ENCODE measurements at regions not wholly inside any gene's neighbourhood (a gene's known extent, or its start where the extent isn't known, plus 50 kb on each side); places are given as distances from the start of the nearest gene placed in this dataset.

DNA sequence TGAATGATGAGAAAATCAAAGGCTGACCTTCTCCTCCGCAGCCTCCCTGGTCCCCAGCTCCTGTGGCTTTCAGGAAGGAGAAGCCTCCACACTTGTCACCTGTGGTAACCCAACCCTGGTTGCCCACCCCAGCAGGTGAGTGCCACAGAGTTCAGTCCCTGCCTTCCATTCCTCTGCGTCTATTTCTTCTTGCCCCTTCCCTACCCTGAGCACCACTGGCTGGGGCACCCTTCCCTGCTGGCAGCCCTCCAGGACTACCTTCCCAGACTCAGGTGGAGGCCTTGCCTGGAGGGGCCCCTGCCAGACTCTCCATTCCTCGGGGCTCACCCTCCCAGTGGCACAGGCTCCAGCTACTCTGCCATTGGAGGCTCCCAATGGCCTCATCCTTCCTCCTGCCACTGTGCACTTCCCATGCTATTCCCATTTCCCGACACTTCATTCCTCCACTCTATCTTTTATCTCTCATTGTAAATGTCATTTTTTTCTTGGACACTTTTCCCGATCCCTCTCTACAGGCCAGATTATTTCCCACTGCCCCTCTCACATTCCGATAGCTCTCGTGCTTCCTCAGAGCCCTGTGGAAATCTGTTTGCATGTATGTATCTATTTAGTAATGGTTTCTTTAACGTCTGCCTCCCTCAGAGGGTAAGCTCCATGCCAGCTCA is 90.6 kb upstream of the PCBD1 start:
- no peak overlapping the region for H3K27ac Mint-ChIP-seq
- H3K27me3 Mint-ChIP-seq (ENCODE audit: insufficient read depth, low read depth) = peaks cover 22% of the 10 kb centered on the region
- no peak for TF ChIP-seq EZH2 (IDR thresholded peaks at IDR 0.05)
- TF ChIP-seq EZH2phosphoT487 (IDR thresholded peaks at IDR 0.05) = no peak
- TF ChIP-seq, protein P1, sequence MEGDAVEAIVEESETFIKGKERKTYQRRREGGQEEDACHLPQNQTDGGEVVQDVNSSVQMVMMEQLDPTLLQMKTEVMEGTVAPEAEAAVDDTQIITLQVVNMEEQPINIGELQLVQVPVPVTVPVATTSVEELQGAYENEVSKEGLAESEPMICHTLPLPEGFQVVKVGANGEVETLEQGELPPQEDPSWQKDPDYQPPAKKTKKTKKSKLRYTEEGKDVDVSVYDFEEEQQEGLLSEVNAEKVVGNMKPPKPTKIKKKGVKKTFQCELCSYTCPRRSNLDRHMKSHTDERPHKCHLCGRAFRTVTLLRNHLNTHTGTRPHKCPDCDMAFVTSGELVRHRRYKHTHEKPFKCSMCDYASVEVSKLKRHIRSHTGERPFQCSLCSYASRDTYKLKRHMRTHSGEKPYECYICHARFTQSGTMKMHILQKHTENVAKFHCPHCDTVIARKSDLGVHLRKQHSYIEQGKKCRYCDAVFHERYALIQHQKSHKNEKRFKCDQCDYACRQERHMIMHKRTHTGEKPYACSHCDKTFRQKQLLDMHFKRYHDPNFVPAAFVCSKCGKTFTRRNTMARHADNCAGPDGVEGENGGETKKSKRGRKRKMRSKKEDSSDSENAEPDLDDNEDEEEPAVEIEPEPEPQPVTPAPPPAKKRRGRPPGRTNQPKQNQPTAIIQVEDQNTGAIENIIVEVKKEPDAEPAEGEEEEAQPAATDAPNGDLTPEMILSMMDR (IDR thresholded peaks at IDR 0.05) = no peak

DNA sequence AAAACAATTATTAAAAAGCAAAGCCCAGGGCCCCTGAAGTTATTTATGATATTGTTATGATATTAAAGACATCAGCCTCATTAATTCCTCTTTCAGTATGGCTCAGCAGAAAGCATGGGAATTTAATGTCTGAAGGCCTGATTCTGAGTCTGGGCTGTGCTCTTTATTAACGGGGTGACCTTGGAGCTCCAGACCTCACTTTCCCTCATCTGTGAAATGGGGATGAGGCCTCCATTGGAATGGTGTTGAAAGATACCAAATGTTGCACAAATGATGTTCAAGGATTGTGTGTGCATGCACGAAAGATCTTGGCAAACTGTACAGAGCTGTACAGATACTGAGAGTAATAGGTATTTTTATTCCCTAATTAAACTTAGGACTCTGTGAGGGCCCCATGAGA is 92.3 kb upstream of the PCBD1 start:
- Mint-ChIP-seq H3K27ac (no peak overlapping the region), H3K27me3 (ENCODE audit: insufficient read depth, low read depth) (peaks cover 20% of the 10 kb centered on the region), H3K9me3 (peaks cover 3% of the 10 kb centered on the region), H3K36me3 (no peaks in the 10 kb centered on the region), H3K4me1 (peaks cover 15% of the 10 kb centered on the region), H3K4me3 (no peak overlapping the region)
- H3K27me3 ChIP-seq = no peaks in the 10 kb centered on the region
- H3K9me3 ChIP-seq (ENCODE audit: low read depth) = no peaks in the 10 kb centered on the region
- no peak for DNase-seq (ENCODE audit: low spot score)
- H3K4me2 ChIP-seq = no peak overlapping the region
- H4K20me1 ChIP-seq (ENCODE audit: low read depth) = no peaks in the 10 kb centered on the region
- TF ChIP-seq, protein P1 (IDR thresholded peaks at IDR 0.05) = no peak
- no peak for TF ChIP-seq EZH2 (IDR thresholded peaks at IDR 0.05)
- no peak for TF ChIP-seq EZH2phosphoT487 (IDR thresholded peaks at IDR 0.05)
- H3K27ac ChIP-seq = no peak overlapping the region
- H3K36me3 ChIP-seq = no peaks in the 10 kb centered on the region
- no peaks in the 10 kb centered on the region for H3F3A ChIP-seq (ENCODE audit: low read depth)
- no peak overlapping the region for H3K4me3 ChIP-seq
- H3K4me1 ChIP-seq = no peaks in the 10 kb centered on the region
- no peaks in the 10 kb centered on the region for H3K79me2 ChIP-seq (ENCODE audit: low read depth)
- no peak overlapping the region for H3K9ac ChIP-seq
- H2AFZ ChIP-seq (replicated peaks) = no peak overlapping the region

More for the DNA sequence above, 90.6 kb upstream of the PCBD1 start:
- no peaks in the 10 kb centered on the region for H4K20me1 ChIP-seq (ENCODE audit: low read depth)
- Mint-ChIP-seq H3K4me1 (peaks cover 25% of the 10 kb centered on the region), H3K4me3 (no peak overlapping the region), H3K9me3 (peaks cover 3% of the 10 kb centered on the region), H3K36me3 (no peaks in the 10 kb centered on the region)
- H3K4me1 ChIP-seq = no peaks in the 10 kb centered on the region
- H3K27ac ChIP-seq = no peak overlapping the region
- H3K27me3 ChIP-seq = no peaks in the 10 kb centered on the region
- H2AFZ ChIP-seq (replicated peaks) = no peak overlapping the region
- no peaks in the 10 kb centered on the region for H3K9me3 ChIP-seq (ENCODE audit: low read depth)
- DNase-seq (ENCODE audit: low spot score) = no peak
- no peaks in the 10 kb centered on the region for H3K36me3 ChIP-seq
- no peak overlapping the region for H3K9ac ChIP-seq
- H3K4me2 ChIP-seq = no peak overlapping the region
- no peaks in the 10 kb centered on the region for H3F3A ChIP-seq (ENCODE audit: low read depth)
- no peak overlapping the region for H3K4me3 ChIP-seq
- H3K79me2 ChIP-seq (ENCODE audit: low read depth) = no peaks in the 10 kb centered on the region

DNA sequence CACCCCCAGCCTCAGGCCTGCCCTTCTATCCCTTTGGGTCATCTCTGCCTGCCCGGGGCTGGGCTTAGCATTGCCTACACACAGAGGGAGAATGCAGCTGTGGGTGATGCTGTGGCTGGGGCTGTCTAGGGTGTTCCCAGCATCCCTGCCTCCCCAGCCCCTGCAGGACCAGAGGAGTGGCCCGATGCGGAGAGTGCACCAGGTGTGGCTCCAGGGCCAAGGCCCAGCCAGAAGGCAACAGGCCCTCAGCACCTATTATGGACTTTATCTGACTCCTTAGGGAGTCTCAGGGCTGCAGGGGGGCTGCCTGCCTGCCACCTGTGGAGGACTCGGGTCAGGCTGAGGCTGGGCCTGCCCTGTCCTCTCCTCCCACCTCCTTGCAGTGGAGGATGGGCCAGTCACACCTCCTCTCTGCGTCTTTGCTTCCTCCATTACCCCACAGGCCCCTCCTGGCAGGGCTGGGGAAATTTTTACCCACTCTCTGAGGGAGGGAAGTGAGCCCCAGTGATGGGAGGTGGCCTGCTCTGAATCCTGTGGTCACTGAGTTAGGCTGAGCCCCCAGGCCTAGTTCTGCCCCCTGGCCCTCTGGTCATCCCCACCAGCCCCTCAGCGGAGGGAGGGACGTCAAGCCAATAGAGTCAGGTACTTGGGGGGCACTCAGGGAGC is 92.9 kb upstream of the PCBD1 start:
- no peaks in the 10 kb centered on the region for H4K20me1 ChIP-seq (ENCODE audit: low read depth)
- H3K4me3 ChIP-seq = no peak overlapping the region
- TF ChIP-seq, protein P1 (IDR thresholded peaks at IDR 0.05) = no peak
- TF ChIP-seq EZH2 (IDR thresholded peaks at IDR 0.05) (no peak), EZH2phosphoT487 (IDR thresholded peaks at IDR 0.05) (no peak)
- DNase-seq (ENCODE audit: low spot score) = no peak
- Mint-ChIP-seq H3K27me3 (ENCODE audit: insufficient read depth, low read depth) (peaks cover 17% of the 10 kb centered on the region), H3K4me3 (no peak overlapping the region), H3K36me3 (no peaks in the 10 kb centered on the region), H3K9me3 (no peaks in the 10 kb centered on the region), H3K27ac (no peak overlapping the region), H3K4me1 (peaks cover 15% of the 10 kb centered on the region)
- no peak overlapping the region for H3K27ac ChIP-seq
- H3K27me3 ChIP-seq = no peaks in the 10 kb centered on the region
- H3K4me1 ChIP-seq = no peaks in the 10 kb centered on the region
- H3K36me3 ChIP-seq = no peaks in the 10 kb centered on the region
- no peaks in the 10 kb centered on the region for H3F3A ChIP-seq (ENCODE audit: low read depth)
- no peaks in the 10 kb centered on the region for H3K79me2 ChIP-seq (ENCODE audit: low read depth)
- no peak overlapping the region for H3K4me2 ChIP-seq
- no peaks in the 10 kb centered on the region for H3K9me3 ChIP-seq (ENCODE audit: low read depth)
- H2AFZ ChIP-seq (replicated peaks) = no peak overlapping the region
- H3K9ac ChIP-seq = no peak overlapping the region

All from neural progenitor cell (in vitro differentiated cells).